MM.1S (cell line): ENCODE measurements at regions not wholly inside any gene's neighbourhood (a gene's known extent, or its start where the extent isn't known, plus 50 kb on each side); places are given as distances from the start of the nearest gene placed in this dataset.

Experiments used
- DNase-seq: peaks from one replicate; pipeline ENCODE4 v3.0.0-alpha.2; 2015
- H2AFZ ChIP-seq: fragments of 300-600 bp; sonication (generic); 2 replicates; pipeline ENCODE4 v1.6.0; 2016; ENCODE audit warnings: antibody characterized with exemption, low read length
- H3F3A ChIP-seq: fragments of 300-600 bp; sonication (generic); 2 replicates; pipeline ENCODE4 v1.6.1; 2016; ENCODE audit warnings: mild to moderate bottlenecking, antibody characterized with exemption, low read length, moderate library complexity, mixed read lengths; ENCODE audit not compliant: insufficient read depth
- H3K27ac ChIP-seq: fragments of 300-600 bp; sonication (generic); 2 replicates; pipeline ENCODE4 v1.5.1; 2016; ENCODE audit warnings: mild to moderate bottlenecking, low read length
- H3K27me3 ChIP-seq: fragments of 300-600 bp; sonication (generic); replicated peaks from 2 replicates; pipeline ENCODE4 v1.6.0; 2016; ENCODE audit warnings: low read length; ENCODE audit not compliant: insufficient read depth
- H3K36me3 ChIP-seq: fragments of 300-600 bp; sonication (generic); replicated peaks from 2 replicates; pipeline ENCODE4 v1.6.1; 2016; ENCODE audit warnings: mild to moderate bottlenecking, low read length, mixed read lengths; ENCODE audit not compliant: insufficient read depth
- H3K4me1 ChIP-seq: fragments of 300-600 bp; sonication (generic); 2 replicates; pipeline ENCODE4 v1.6.1; 2016; ENCODE audit warnings: low read length, mixed read lengths
- H3K4me2 ChIP-seq: fragments of 300-600 bp; sonication (generic); 2 replicates; pipeline ENCODE4 v1.6.0; 2016; ENCODE audit warnings: low read depth, low read length
- H3K4me3 ChIP-seq: fragments of 300-600 bp; sonication (generic); 2 replicates; pipeline ENCODE4 v1.5.1; 2016; ENCODE audit warnings: low read length, mixed read lengths
- H3K79me2 ChIP-seq: fragments of 300-600 bp; sonication (generic); 2 replicates; pipeline ENCODE4 v1.6.1; 2016; ENCODE audit warnings: mixed run types, low read length, mixed read lengths
- H3K9ac ChIP-seq: fragments of 300-600 bp; sonication (generic); 2 replicates; pipeline ENCODE4 v1.6.1; 2016; ENCODE audit warnings: low read length, mixed read lengths
- H3K9me2 ChIP-seq: fragments of 300-600 bp; sonication (generic); replicated peaks from 2 replicates; pipeline ENCODE4 v1.6.1; 2016; ENCODE audit warnings: mild to moderate bottlenecking, low read length, mixed read lengths; ENCODE audit not compliant: insufficient read depth
- H3K9me3 ChIP-seq: fragments of 300-600 bp; sonication (generic); replicated peaks from 2 replicates; pipeline ENCODE4 v1.6.1; 2016; ENCODE audit warnings: mild to moderate bottlenecking, low read length, mixed read lengths; ENCODE audit not compliant: insufficient read depth
- H4K20me1 ChIP-seq: fragments of 300-600 bp; sonication (generic); 2 replicates; pipeline ENCODE4 v1.6.1; 2016; ENCODE audit warnings: mild to moderate bottlenecking, low read length, moderate library complexity, mixed read lengths; ENCODE audit not compliant: insufficient read depth
- CTCF ChIP-seq: fragments of 300-600 bp; sonication (generic); IDR thresholded peaks from 2 replicates; pipeline ENCODE4 v1.5.1; 2016; ENCODE audit warnings: antibody characterized with exemption, low read length, mixed read lengths
- EZH2 ChIP-seq: fragments of 300-600 bp; sonication (generic); optimal IDR thresholded peaks from 2 replicates; pipeline ENCODE3; 2017; ENCODE audit warnings: low read depth, mild to moderate bottlenecking, antibody characterized with exemption, low read length, mixed read lengths
- EZH2phosphoT487 ChIP-seq: fragments of 300-600 bp; sonication (generic); IDR thresholded peaks from 2 replicates; pipeline ENCODE4 v1.6.1; 2018; ENCODE audit warnings: antibody characterized with exemption, low read length

GRCh38 chr9:111180811-111181210, 142.5 kb upstream of the LPAR1 start:
- Histone ChIP-seq H3K4me1 (no peaks in the 10 kb centered on the region), H3K9ac (no peak overlapping the region), H3K4me2 (no peak overlapping the region), H3K79me2 (no peaks in the 10 kb centered on the region), H3F3A (no peaks in the 10 kb centered on the region), H3K9me2 (no peaks in the 10 kb centered on the region), H2AFZ (no peak overlapping the region), H3K36me3 (no peaks in the 10 kb centered on the region), H4K20me1 (no peaks in the 10 kb centered on the region), H3K9me3 (no peaks in the 10 kb centered on the region), H3K27me3 (no peaks in the 10 kb centered on the region), H3K4me3 (no peak overlapping the region), H3K27ac (no peak overlapping the region)
- no peak for DNase-seq
- no peak for TF ChIP-seq EZH2
- TF ChIP-seq EZH2phosphoT487, result no peak
- no peak for TF ChIP-seq CTCF

DNA sequence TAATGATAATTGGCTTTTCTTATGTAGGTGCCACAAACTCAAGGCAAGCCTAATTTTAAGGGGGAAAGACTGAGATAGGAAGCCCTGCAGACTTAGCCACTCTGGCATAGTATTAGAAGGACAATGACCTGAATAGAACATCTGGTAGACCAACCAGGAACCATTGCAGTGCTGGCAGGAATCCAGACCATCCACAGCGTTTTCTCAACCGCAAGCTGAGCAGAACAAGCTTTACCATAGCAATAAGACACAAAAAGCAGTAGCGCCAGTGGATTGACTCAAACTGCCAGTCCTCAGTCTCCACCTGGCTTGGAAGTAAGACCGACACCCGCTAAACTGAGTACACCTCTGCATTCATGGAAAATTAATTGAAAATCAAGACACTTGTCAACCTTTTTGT, 141.3 kb upstream of the LPAR1 start:
- Histone ChIP-seq H3K79me2 (no peaks in the 10 kb centered on the region), H4K20me1 (no peaks in the 10 kb centered on the region), H3F3A (no peaks in the 10 kb centered on the region), H3K4me3 (no peak overlapping the region), H3K4me1 (no peaks in the 10 kb centered on the region), H3K36me3 (no peaks in the 10 kb centered on the region), H3K9me2 (no peaks in the 10 kb centered on the region), H3K27ac (no peak overlapping the region), H3K4me2 (no peak overlapping the region), H3K9me3 (no peaks in the 10 kb centered on the region), H3K9ac (no peak overlapping the region), H3K27me3 (no peaks in the 10 kb centered on the region), H2AFZ (no peak overlapping the region)
- DNase-seq, result no peak
- TF ChIP-seq EZH2phosphoT487 (no peak), CTCF (no peak), EZH2 (no peak)

- no peak for DNase-seq
- Histone ChIP-seq H3K9me3 (no peaks in the 10 kb centered on the region), H3K79me2 (no peaks in the 10 kb centered on the region), H3K4me3 (no peak overlapping the region), H4K20me1 (no peaks in the 10 kb centered on the region), H3F3A (no peaks in the 10 kb centered on the region), H3K27ac (no peak overlapping the region), H2AFZ (no peak overlapping the region), H3K4me2 (no peak overlapping the region), H3K4me1 (no peaks in the 10 kb centered on the region), H3K9ac (no peak overlapping the region), H3K36me3 (no peaks in the 10 kb centered on the region), H3K27me3 (no peaks in the 10 kb centered on the region), H3K9me2 (no peaks in the 10 kb centered on the region)
- TF ChIP-seq EZH2phosphoT487 (no peak), CTCF (no peak), EZH2 (no peak)
Observed at GRCh38 chr9:111178331-111179055, 140.2 kb upstream of the LPAR1 start.
